ENCODE measurements at regions not wholly inside any gene's neighbourhood (a gene's known extent, or its start where the extent isn't known, plus 50 kb on each side); places are given as distances from the start of the nearest gene placed in this dataset.

- DNase-seq = no peak
Measured at GRCh38 chr5:3006526-3006925, 255.0 kb upstream of the IRX2 start.

GRCh38 chr5:3004361-3005080 lies 253.0 kb upstream of the IRX2 start:
- DNase-seq = no peak

- DNase-seq = no peak
Measured at GRCh38 chr5:3002230-3002629, 250.8 kb upstream of the IRX2 start.

GRCh38 chr5:3000631-3001030 lies 249.2 kb upstream of the IRX2 start:
- DNase-seq = no peak

- DNase-seq = no peak
Measured at GRCh38 chr5:2999926-3000325, 248.4 kb upstream of the IRX2 start.

GRCh38 chr5:2998106-2998505 lies 246.6 kb upstream of the IRX2 start:
- DNase-seq = no peak

GRCh38 chr5:2997179-2997578 lies 245.7 kb upstream of the IRX2 start:
- no peak for DNase-seq

GRCh38 chr5:2996687-2997086 lies 245.2 kb upstream of the IRX2 start:
- DNase-seq = no peak

GRCh38 chr5:2996248-2996647 lies 244.8 kb upstream of the IRX2 start:
- no peak for DNase-seq

- no peak for DNase-seq
Measured at GRCh38 chr5:2995667-2996066, 244.2 kb upstream of the IRX2 start.

- no peak for DNase-seq
Measured at GRCh38 chr5:2995035-2995434, 243.6 kb upstream of the IRX2 start.

GRCh38 chr5:2993771-2994170 lies 242.3 kb upstream of the IRX2 start:
- no peak for DNase-seq

- DNase-seq = no peak
Measured at GRCh38 chr5:2993301-2993700, 241.8 kb upstream of the IRX2 start.

GRCh38 chr5:2992806-2993205 lies 241.3 kb upstream of the IRX2 start:
- DNase-seq = no peak

- DNase-seq = no peak
Measured at GRCh38 chr5:2991884-2992283, 240.4 kb upstream of the IRX2 start.

GRCh38 chr5:2989517-2989916 lies 238.0 kb upstream of the IRX2 start:
- DNase-seq = no peak

- no peak for DNase-seq
Measured at GRCh38 chr5:2986301-2986700, 234.8 kb upstream of the IRX2 start.

- DNase-seq = no peak
Measured at GRCh38 chr5:2985718-2986117, 234.2 kb upstream of the IRX2 start.

GRCh38 chr5:2983583-2984300 lies 232.3 kb upstream of the IRX2 start:
- no peak for DNase-seq

- no peak for DNase-seq
Measured at GRCh38 chr5:2981652-2982051, 230.2 kb upstream of the IRX2 start.

- DNase-seq = no peak
Measured at GRCh38 chr5:2981035-2981434, 229.6 kb upstream of the IRX2 start.

- no peak for DNase-seq
Measured at GRCh38 chr5:2960294-2960693, 208.8 kb upstream of the IRX2 start.

- DNase-seq = no peak
Measured at GRCh38 chr5:2958976-2959375, 207.5 kb upstream of the IRX2 start.

GRCh38 chr5:2948875-2949274 lies 197.4 kb upstream of the IRX2 start:
- DNase-seq = no peak

- DNase-seq = no peak
Measured at GRCh38 chr5:2946315-2946714, 194.8 kb upstream of the IRX2 start.

All from DMS53 (cell line).